ENCODE measurements at regions not wholly inside any gene's neighbourhood (a gene's known extent, or its start where the extent isn't known, plus 50 kb on each side); places are given as distances from the start of the nearest gene placed in this dataset.

GRCh38 chr20:6636209-6637159 is 131.0 kb upstream of the BMP2 start:
- peak; percentile 44 for FAIRE-seq
- ChIA-PET SMC1A (ENCODE audit: uncharacterized antibody, unreplicated experiment) (interaction anchor here (0.7 to 5.7 kb wide), 34 partner anchors 9 to 649 kb away, joined by 3 to 36 read pairs (median 4); no protein-coding TSS in a partner anchor), POLR2A (interaction anchor here (0.6 kb wide), 1 partner anchor 41 kb away, joined by 5 read pairs; no protein-coding TSS in a partner anchor), CTCF (interaction anchor here (0.7 to 4.4 kb wide), 27 partner anchors 8 to 649 kb away, joined by 3 to 38 read pairs (median 5); no protein-coding TSS in a partner anchor), RAD21 (ENCODE audit: unreplicated experiment) (interaction anchor here (0.8 to 1.7 kb wide), 15 partner anchors 9 to 157 kb away, joined by 3 to 8 read pairs (median 4); partner anchors contain the start of gene BMP2)
- Histone ChIP-seq H3K79me2 (ENCODE audit: control insufficient read depth, insufficient read depth, low read length) (no peaks in the 10 kb centered on the region), H3K36me3 (ENCODE audit: control insufficient read depth in 2 of 2, insufficient read depth in 2 of 2, low read length in 1 of 2) (no peaks in the 10 kb centered on the region), H3K9me3 (replicated peaks; ENCODE audit: control insufficient read depth, insufficient read depth, low read length) (no peaks in the 10 kb centered on the region), H3K27ac (ENCODE audit: control insufficient read depth, insufficient read depth) (no peak overlapping the region), H3K9ac (ENCODE audit: control insufficient read depth, insufficient read depth, low read length) (no peak overlapping the region), H3K4me3 (no peak overlapping the region), H4K20me1 (ENCODE audit: control insufficient read depth, insufficient read depth) (no peaks in the 10 kb centered on the region), H3K4me2 (ENCODE audit: control insufficient read depth, insufficient read depth) (no peak overlapping the region), H3K4me1 (ENCODE audit: control insufficient read depth, insufficient read depth, low read length) (no peaks in the 10 kb centered on the region), H2AFZ (ENCODE audit: control insufficient read depth, low read depth, low read length) (no peak overlapping the region), H3K27me3 (replicated peaks in 1 of 2; ENCODE audit: control insufficient read depth in 2 of 2, insufficient read depth in 2 of 2, low read length in 1 of 2) (no peaks in the 10 kb centered on the region)
- DNase-seq (ENCODE audit: low read depth, low spot score), result no peak
- intact Hi-C loops (cut with micrococcal nuclease; ENCODE audit: unreplicated experiment) (loop anchor here (2.0 to 5.0 kb wide), 3 partner anchors 56 to 191 kb away; no protein-coding TSS in a partner anchor), in situ Hi-C loops (cut with MboI) (no loop called here)
- ATAC-seq, result peak; percentile 73
- 25% methylated on average over 8 of the region's 8 CpGs for WGBS (ENCODE audit: insufficient coverage, insufficient replicate concordance, low lambda C conversion rate, missing lambda C conversion rate)
- no TSS peak for BruUV-seq (replicated peaks)
- TF ChIP-seq NFYB (IDR thresholded peaks at IDR 0.05; ENCODE audit: insufficient read depth, low read depth, low read length), result no peak
- no peak for TF ChIP-seq JUNB (IDR thresholded peaks at IDR 0.05)
- TF ChIP-seq CTCF (IDR thresholded peaks at IDR 0.05 in 2 of 3, conservative IDR thresholded peaks at IDR 0.05 in 1 of 3; ENCODE audit: control insufficient read depth in 2 of 3, extremely low read depth in 1 of 3, insufficient read depth in 1 of 3, low read depth in 3 of 3, low read length in 3 of 3), result peak; percentile 24 to 54 (median 25); a peak in 3 of 6 replicates
- no peak for TF ChIP-seq CREM (IDR thresholded peaks at IDR 0.05; ENCODE audit: low read depth)
- TF ChIP-seq FOS (IDR thresholded peaks at IDR 0.05; ENCODE audit: borderline replicate concordance, extremely low read depth, insufficient read length), result no peak
- no peak for TF ChIP-seq SKIL (IDR thresholded peaks at IDR 0.05; ENCODE audit: low read depth, poor library complexity, severe bottlenecking)
- TF ChIP-seq POU2F2 (IDR thresholded peaks at IDR 0.05; ENCODE audit: borderline replicate concordance, low read depth, low read length), result no peak
- no peak for TF ChIP-seq JUND (IDR thresholded peaks at IDR 0.05; ENCODE audit: low read depth, low read length)
- TF ChIP-seq SMC3 (IDR thresholded peaks at IDR 0.05; ENCODE audit: borderline replicate concordance, low read length), result peak; percentile 49; the same call in 1 of the 2 replicates
- TF ChIP-seq BCL11A (IDR thresholded peaks at IDR 0.05; ENCODE audit: low read depth, low read length), result no peak
- no peak for TF ChIP-seq ZNF217 (IDR thresholded peaks at IDR 0.05)
- peak; percentile 36 for TF ChIP-seq RAD21 (IDR thresholded peaks at IDR 0.05; ENCODE audit: insufficient read depth, low read depth, low read length)
- TF ChIP-seq POLR2A (IDR thresholded peaks at IDR 0.05; ENCODE audit: low read depth, low read length), result no peak

Data from GM12878 (cell line).